HG03095 (cell line): ENCODE measurements at regions not wholly inside any gene's neighbourhood (a gene's known extent, or its start where the extent isn't known, plus 50 kb on each side); places are given as distances from the start of the nearest gene placed in this dataset.
A peak's percentile ranks its signal among the peaks of the same experiment; 100 is the strongest.

Experiments used
- ATAC-seq: cut with Tn5 transposase; IDR thresholded peaks from one replicate; pipeline ENCODE4 v1.9.1; 2021; ENCODE audit warnings: moderate library complexity; ENCODE audit not compliant: unreplicated experiment

DNA sequence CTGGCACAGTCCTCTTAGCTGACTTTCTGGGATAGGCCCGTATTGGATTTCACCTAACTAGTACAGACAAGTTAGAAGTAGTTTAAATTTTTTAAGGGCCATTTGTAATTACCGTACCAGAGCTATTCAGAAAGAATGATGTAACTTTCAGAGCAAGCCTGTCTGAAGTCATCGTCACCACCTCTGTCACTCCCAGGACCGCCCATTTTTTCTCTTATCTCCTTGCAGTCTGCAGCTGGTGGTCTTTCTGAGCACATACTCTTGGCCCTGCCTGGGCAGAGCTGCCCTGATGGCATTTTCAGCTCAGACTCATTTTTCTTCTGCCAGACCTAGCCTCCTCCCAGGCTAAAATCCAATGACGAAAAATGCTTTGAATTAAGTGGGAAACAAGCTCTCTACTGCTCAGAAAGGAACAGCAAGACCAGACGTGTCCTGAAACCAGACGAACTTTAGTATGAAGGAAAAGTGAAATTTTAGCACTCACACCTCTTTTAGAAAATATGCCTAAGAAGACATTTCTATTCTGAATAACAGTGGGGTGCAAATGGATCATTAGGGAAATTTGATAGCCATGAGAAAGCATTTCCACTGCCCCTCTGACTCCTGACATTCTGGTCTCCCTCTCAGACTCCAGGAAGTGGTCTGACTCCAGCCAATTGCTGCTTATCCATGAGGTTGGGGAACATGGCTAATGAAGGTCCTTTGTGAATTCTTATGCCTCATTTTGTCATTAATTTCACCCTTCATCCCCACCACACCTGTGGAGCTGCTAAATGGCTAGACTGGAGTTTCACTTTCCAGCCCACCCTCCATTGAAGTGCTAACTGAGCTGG lies 162.4 kb upstream of the GYPA start:
- no peak for ATAC-seq

DNA sequence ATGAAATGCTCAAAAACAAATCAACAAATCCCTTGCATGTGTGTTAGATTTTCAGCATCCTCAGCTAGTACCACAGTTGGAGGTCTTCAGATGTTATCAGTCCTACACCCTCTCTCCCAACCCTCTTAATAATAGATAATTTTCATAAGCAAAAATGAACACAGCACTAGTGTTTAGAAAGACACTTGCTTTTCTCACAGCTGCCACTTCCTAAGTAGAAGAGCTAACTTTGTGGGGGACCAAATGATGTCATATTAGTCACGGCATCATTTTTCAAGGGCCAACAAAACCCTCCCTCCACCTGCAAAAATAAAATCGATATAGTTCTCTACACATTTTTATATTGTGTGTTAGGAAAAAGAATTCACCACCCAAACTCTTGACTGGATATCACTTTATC lies 163.5 kb upstream of the GYPA start:
- ATAC-seq = no peak

DNA sequence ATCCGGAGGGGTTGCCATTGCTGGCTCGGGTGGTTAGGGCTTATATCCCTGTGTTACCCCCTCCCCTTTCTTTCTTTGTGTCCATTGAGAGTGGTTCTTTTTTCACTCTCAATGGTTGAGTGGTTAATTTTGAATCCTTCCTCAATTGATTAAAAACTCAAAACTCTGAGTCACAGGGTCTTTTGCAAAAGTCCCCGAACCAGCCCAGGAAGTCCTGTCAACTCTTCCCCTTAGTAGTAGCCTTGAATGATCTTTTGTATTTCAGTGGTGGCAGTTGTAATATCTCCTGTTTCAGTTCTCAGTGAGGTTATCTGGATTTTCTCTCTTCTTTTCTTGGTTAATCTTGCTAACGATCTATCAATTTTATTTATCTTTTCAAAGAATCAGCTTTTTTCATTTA lies 170.0 kb upstream of the GYPA start:
- ATAC-seq = no peak

DNA sequence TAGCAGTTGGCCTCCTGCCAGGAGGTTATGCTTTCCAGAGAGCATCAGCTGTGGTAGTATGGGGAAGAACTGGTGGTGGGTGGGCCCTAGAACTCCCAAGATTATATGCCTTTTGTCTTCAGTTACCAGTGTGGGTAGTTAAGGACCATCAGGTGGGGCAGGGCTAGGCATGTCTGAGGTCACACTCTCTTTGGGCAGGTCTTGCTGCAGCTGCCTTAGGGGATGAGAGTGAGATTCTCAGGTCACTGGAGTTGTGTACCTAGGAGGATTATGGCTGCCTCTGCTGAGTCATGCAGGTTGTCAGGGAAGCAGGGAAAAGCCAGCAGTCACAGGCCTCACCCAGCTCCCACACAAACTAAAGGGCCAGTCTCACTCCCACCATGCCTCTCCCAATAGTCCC lies 172.9 kb upstream of the GYPA start:
- no peak for ATAC-seq

DNA sequence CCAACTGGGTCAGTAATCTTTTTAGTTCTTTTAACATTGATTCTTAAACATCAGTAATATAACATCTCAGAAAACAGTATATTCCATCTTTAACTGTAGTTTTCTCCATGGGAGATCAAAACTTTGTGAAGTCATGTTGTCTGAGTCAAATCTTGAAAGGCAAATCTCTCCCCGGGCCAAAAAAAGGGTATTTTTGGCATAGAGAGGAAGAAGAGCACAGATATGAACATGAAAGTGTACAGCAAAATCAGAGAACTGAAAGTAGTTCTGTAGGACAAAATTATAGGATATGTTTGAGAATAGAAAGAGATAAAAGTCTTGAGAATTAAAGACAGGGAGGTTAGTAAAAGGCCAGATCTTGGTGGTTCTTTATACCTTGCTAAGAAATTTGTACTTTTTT lies 176.4 kb upstream of the GYPA start:
- peak; percentile 62 for ATAC-seq

DNA sequence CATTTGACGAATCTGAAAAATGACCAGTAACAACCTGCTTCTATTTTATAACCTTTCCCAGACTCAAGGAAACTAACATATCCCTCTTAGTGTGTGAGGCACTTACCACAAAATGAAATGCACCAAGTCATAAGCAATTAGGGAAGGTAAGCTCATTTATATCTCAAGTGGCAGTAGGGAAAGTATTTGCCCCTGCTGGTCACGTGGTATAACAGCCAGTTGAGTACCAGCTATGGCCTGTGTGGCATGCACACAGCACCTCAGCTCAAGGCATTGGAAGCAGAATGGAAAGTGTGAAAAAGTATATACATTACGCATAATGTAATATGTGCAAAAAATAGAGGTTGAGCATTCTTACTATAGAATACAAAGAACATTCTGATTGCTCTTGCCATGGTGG lies 178.3 kb upstream of the GYPA start:
- no peak for ATAC-seq

DNA sequence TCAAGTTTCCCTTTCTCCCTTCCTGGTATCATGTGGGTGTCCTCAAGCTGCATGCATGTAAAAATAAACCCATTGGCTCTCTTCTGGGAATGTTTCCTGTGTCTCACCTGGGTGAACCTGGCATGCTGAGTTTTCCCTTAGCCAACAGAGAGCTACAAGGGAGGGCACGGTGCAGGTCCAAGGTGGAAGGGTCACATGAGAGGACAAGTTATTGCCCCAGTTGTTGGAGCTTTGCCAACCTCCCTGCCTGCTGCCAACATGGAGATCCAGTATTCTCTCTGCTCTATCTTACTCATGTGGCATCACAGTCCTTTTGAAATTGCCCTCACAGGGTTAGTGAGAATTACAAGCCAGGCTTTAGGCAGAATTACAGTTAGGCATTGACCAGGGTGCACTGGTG lies 196.1 kb upstream of the GYPA start:
- ATAC-seq = no peak

DNA sequence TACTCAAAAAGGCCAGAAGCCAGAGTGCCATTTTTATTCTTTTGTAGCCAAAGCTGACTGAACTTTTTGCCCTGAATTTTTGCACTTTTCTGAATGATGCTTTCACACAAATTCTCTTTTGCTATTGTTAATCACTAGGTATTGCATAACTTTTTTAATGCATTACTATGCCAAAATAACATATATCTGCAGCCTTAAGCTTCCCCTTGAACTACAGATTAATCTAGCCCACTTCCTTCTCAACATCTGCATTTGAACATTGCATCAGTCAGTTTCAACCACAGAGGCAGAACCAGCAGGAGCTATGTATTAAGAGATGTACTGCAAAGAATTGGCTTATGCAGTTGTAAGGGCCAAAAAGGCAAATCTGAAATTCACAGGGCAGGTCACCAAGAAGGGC lies 197.6 kb upstream of the GYPA start:
- ATAC-seq = peak; percentile 60

DNA sequence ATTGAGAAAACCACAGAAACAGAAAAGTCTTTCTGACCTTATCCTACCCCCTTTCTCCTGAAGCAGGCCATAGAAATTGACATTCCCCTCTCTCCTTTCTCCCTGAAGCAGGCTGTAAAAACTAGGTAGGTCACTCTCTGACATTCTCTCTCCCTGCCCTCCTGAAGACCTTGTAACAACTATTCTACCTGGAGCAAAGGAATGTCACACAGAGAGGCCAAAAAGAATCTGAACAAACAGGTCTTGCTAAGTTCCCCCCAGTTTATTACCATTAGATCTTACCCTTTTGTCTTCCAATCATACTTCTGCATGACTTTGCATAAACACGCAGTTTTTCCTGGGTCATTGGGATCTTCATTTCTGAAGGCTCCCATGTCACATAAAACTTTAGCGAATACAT lies 198.3 kb upstream of the GYPA start:
- no peak for ATAC-seq

DNA sequence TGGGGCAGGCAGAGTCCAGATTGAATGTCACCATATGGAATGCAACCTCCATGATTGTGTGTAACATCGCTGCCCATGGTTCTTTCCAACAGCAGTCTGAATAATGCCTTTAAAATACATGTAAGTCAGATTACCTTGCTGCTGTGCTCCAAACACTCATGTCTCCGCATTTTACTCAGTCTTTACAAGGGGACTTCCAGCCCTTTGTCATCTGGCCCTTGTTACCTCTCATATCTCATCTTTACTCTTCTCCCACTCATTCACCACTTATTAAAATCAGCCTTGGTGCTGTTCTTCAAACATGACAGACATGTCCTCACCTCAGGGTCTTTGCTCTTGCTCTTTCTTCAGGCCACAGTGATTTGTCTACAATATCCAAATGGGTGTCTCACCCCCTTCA lies 200.4 kb upstream of the GYPA start:
- no peak for ATAC-seq

DNA sequence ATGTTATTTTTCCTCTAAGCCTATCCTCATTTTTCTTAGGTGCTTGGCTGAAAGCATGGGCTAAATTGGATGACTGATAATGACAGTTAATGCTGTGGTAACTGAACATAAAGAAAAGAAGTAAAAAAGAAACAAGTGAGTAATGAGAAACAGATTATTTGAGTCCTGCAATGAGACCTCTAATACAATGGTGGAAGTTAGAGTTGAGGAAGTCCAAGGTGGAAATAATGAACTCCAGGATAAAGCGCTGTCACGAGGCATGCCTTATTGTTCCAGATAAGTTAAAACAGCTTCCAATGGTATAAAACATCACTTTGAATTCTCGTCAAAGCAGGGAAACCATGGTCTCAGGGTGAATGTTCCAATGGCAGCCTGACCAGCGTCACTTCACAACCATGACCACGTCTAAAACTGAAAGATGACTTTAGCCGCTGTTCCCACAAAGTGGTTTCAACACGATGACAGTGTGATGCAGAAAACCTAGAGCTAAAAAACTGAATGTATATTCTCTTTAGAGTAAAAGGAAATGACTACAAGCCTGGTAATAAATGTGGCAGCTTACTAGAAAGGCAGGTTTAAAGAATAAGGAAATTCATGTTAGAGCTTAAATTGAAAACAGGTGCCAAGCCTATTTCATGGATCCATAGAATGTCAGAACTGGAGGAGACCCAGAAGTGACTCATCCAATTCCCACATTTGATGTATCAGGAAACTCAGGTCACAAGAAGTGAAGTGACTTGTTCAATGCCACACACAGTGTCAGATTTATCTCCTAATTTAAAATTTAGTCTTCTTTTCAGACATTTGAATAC lies 202.6 kb upstream of the GYPA start:
- ATAC-seq = peak; percentile 75

DNA sequence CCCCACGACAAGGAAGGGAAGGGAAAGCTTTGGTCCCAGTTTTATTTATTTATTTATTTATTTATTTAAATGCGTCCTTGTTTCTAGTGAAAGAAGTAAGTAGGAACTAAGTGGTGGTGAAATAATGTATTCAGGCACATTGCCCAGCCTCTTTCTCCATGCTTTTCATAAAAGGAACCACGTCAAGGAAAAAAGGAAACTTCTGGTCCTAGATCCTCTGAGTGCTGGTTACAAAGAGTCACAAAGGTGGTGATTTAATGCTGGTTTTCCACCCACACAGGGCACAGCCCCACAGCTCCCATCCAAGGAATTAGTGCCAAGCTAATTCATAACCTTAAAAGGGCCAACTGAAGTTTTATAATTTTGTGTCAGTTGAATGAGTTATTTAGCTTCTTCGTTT lies 206.6 kb upstream of the GYPA start:
- no peak for ATAC-seq

DNA sequence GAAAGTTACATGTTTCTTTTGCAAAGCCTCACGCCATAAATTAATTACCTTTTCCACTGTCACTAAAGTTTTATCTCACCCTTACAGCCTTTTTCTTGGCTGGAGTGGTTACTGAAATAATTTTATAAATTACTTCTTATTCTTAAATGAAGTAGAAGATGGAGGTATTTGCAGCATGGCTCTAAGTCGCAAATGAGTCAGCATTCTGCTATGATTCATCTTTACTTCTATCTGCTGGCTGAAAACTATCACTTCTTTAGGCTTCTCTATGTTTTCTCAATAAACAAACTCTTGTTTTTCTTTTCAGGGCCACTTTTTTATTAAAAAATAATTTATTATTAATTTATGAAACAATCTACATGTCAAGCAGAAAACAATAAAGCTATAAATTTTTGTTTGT lies 210.2 kb upstream of the GYPA start:
- ATAC-seq = no peak

DNA sequence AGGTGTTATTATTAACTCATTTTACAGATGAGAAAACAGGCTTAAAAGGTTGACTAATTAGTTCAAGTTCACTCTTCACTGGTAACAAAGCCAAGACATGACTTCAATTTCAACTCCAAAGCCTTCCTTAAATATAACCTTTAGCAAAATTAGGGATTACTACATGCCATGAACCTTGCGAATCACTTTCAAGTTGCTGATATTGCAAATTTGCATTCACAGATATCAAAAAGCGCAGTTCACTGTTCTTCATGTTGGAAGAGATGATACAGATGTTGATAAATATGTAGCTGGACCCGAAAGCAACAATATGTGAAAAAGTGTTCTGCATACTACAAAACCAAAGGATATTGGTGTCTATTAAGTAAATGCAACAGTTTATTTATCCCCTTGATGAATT lies 210.8 kb upstream of the GYPA start:
- ATAC-seq = no peak

DNA sequence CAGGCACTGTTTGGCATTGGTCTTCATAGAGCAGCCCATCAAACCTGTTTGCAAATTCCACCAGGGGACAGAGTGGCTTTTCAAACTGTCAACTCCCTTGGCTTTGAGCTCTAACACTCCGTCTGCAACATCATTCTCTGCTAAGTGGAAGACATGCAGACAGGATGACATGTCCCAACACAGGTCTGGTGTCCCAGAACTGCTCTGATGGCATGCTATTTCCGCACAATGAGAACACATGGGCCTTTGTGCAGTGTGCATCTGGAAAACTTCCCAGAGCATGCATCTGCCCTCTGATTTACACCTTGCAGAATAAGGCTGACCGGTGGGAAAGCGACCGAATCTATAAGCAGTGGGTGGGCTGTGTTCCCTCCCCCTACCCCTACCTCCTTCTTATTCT lies 212.8 kb upstream of the GYPA start:
- no peak for ATAC-seq

DNA sequence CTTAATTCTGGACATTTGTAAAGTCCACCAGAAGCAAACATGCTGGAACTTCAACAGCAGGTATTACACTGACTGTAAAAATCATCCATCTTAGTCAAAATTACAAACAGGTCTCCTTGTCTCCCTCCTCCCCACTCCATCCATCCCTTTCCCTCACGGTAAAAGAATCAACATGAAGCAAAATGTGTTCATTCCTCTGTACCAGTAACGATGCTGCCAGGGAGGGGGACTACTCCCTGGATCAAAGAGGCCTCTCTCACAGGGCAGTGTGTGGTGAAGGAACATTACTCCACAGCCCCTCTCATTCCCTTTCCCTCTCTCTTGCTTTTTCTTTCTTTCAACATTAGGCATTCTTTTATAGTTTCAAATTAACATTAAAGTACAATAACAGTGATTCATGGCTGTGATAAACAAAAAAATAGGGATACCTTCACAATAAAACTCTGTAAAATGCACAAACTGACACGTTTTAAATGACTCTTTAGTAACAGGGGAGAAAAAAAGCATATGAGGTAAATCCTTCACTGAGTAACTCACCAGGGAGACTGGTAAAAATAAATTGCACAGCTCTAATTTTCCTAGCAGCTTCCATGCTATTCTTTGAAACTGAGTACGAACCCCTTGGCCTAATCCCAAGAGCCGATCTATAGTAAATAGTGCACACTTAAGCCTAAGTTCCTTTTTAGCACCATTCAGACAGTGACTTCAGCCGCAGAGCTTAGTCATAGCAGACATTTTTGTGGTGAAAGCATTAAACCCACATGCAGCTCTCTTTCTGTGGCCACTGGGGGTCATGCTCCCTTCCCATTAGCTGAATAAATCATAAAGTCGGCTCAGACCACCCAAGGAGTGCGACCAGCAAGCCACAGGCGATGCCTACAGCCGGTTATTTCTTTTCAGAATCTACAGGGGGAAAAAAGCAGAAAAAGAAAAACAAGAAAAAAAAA lies 215.6 kb upstream of the GYPA start:
- peak; percentile 98 for ATAC-seq

DNA sequence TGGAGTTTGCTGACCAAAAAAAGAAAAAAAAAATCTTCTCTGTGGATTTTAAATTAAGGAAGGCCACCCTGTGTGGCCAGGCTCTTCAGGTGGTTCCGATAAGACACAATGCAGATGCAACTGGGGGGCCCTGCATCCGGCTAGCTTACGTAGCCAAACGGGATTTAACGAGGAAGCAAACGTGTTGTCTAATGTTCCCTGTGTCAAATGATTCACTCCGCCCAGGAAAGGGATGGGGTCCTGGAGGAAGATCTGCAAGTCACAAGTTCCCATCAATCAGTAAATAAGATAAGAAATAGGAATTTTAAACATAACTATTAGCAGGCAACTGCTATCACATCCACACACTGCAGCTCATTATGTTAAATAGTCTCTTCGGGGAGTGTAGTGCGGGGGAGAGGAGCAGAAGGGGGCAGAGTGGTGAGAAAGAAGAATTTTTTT lies 216.4 kb upstream of the GYPA start:
- ATAC-seq = no peak

DNA sequence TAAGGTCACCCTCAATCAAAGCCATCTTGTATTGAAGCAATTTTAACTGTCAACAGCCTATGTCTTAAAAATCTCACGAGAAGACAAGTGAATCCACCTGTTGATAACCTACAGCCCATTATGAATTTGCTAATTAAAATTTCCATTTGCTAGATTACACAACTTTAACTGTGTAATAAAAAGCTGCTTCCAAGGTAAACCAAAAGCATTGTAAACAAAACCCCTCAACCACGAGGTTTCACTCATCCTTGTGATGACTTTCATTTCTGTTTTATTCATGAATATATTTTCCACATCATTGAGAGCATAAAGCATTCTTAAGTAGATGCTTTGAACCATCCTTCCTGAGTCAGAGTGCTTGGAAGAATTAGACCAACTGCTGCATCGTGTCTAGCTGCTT lies 217.5 kb upstream of the GYPA start:
- ATAC-seq = no peak

DNA sequence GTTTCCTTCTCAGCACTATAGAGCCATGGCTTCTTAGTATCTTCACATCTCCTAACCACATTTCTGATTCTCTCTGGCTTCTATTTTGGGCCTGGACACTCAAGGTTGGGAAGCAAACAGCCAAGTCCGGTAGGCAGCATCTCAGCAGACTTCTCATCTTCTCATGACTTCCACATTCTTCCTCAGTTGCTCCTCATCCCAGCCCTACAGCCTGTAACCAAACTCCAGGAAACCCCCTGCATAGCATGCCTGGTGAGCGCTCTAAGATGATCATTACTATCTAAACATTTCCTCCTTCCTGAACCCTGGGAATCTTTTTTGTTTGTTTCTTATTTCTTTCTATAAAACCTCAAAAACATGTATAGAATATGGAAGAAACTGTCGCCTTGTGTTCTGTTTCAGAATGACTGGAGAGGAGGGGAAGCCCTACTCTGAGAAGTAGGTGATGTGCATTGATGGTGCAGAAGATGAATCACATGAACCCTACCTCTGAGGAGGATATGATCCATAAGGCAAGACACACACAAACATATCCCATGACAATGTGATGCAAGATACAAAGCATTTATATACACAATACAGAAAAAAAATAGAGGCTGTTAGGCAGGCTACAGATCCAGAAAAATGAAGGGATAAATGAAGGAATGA lies 219.8 kb upstream of the GYPA start:
- no peak for ATAC-seq

DNA sequence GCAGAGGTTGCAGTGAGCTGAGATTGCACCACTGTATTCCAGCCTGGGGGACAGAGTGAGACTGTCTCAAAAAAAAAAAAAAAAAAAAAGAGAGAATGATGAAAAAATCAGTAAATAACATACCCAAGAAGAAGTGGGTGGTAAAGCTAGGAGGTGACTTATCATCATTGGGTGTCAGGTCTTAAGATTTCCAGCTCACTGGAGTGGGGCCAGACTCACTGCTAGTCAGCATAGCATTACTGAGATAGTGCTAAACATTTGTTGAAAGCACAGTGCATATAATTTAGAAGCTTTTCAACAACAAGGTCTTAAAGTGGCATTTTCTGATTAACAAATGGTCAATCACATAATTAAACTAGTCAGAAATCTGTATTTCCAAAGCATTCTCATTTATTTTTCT lies 221.8 kb upstream of the GYPA start:
- ATAC-seq = no peak

DNA sequence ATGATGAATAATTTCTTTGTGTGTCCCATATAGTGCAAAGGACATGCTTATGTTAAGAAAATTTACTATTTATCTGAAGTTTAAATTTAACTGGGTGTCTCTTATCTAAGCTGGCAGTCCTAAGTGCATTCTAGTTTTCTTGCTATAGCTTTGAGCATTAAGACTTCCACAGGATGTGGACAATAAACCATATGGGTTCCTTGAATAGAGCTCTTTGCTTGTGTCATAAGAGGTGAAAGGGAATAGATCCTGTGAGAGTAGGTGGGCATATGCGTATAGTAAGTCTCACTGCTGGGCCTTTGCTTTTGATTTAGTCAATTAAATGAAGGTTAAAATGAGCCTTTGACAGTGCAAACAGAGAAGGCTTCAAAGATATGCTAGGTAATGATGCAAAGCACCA lies 223.4 kb upstream of the GYPA start:
- no peak for ATAC-seq
